C4-2B (cell line): ENCODE measurements at regions not wholly inside any gene's neighbourhood (a gene's known extent, or its start where the extent isn't known, plus 50 kb on each side); places are given as distances from the start of the nearest gene placed in this dataset.

Experiments used
- H3K27ac ChIP-seq: fragments of 450-650 bp; 2 replicates; pipeline ENCODE4 v1.5.1; 2017
- ZFX ChIP-seq: fragments of 450-650 bp; IDR thresholded peaks from 2 replicates; pipeline ENCODE4 v1.6.1; 2017
- TF ChIP-seq, protein P1 (sequence below): fragments of 450-650 bp; conservative IDR thresholded peaks from 2 replicates; pipeline ENCODE4 v1.5.1; 2017; ENCODE audit warnings: mild to moderate bottlenecking

DNA sequence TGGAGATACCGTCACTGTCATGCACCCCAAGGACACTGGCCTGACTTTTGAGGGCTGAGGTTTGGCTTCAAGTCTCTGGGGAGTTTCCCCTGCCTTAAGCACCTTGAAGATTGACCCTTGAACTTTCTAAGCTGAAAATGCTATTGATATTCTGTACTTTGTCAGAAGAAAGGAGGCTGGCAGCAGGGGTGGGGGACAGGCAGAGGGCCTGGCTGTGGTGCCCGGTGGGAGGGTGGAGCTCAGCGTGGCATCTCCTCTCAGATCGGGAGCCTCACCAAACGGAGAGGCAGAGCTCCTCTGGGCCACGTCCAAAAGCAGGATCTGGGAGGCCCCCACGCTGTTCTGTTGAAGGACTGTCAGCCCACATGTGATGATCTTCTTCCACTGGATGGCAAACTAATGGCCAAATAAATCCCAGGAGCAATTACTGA lies 305.2 kb upstream of the IRX3 start:
- no peak overlapping the region for H3K27ac ChIP-seq
- TF ChIP-seq, protein P1, sequence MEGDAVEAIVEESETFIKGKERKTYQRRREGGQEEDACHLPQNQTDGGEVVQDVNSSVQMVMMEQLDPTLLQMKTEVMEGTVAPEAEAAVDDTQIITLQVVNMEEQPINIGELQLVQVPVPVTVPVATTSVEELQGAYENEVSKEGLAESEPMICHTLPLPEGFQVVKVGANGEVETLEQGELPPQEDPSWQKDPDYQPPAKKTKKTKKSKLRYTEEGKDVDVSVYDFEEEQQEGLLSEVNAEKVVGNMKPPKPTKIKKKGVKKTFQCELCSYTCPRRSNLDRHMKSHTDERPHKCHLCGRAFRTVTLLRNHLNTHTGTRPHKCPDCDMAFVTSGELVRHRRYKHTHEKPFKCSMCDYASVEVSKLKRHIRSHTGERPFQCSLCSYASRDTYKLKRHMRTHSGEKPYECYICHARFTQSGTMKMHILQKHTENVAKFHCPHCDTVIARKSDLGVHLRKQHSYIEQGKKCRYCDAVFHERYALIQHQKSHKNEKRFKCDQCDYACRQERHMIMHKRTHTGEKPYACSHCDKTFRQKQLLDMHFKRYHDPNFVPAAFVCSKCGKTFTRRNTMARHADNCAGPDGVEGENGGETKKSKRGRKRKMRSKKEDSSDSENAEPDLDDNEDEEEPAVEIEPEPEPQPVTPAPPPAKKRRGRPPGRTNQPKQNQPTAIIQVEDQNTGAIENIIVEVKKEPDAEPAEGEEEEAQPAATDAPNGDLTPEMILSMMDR, result no peak
- TF ChIP-seq ZFX, result no peak

GRCh38 chr16:54590836-54591235 lies 304.2 kb upstream of the IRX3 start:
- no peak overlapping the region for H3K27ac ChIP-seq
- TF ChIP-seq, protein P1, result no peak
- no peak for TF ChIP-seq ZFX

DNA sequence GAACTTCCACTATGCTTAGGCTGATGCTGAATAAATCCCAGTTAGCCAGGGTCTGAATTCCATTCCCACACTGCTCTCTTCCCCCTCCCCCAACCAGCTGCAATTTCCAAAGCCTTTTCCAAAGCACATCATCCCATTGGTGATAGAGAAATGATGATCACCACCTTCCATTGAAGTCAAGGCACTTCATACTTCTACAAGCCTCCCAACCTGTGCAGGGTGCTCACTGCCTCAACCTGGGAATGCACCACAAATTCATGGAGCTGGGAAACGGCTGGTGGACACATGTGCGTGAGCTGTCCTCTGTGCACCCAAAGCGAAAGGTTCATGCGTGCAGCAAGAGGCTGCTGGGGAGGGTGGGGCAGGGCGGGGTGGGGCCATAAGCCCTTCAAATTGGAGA lies 302.7 kb upstream of the IRX3 start:
- TF ChIP-seq, protein P1, result no peak
- TF ChIP-seq ZFX, result no peak
- H3K27ac ChIP-seq, result no peak overlapping the region

DNA sequence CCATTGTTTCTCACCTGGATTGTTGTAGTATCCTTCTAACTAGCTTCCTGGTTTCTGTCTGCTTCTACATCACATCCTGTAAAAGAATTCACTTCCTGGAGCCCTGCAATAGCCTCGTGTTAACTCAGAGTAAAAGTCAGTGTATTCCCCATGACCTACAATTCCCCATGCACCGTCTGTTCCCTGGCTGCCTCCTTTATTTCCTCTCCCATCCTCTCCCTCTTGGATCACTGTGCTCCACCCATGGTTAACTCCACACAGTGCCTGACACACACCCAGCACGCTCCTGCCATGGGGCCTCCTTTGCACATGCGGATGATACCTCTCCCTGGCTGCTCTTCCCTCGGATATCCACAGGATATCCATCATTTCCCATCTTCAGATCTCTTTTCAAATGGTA lies 301.4 kb upstream of the IRX3 start:
- TF ChIP-seq, protein P1, result no peak
- TF ChIP-seq ZFX, result no peak
- H3K27ac ChIP-seq, result no peak overlapping the region

DNA sequence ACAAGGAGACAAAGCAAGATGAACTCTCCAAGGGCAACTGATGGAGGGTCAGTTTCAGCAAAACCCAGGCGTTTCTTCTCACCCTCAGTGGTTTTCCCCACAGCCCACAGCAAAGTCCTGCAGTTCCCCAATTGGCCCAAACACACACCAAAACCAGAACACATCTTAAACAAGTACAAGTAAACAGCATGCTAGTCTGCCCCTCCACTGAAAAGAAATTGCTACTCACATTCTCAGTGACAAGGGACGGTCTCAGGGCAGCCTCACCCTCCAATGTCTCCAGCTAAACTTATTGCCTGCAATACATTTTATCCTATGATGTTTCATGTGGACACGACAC lies 300.6 kb upstream of the IRX3 start:
- no peak overlapping the region for H3K27ac ChIP-seq
- no peak for TF ChIP-seq ZFX
- TF ChIP-seq, protein P1, result no peak

DNA sequence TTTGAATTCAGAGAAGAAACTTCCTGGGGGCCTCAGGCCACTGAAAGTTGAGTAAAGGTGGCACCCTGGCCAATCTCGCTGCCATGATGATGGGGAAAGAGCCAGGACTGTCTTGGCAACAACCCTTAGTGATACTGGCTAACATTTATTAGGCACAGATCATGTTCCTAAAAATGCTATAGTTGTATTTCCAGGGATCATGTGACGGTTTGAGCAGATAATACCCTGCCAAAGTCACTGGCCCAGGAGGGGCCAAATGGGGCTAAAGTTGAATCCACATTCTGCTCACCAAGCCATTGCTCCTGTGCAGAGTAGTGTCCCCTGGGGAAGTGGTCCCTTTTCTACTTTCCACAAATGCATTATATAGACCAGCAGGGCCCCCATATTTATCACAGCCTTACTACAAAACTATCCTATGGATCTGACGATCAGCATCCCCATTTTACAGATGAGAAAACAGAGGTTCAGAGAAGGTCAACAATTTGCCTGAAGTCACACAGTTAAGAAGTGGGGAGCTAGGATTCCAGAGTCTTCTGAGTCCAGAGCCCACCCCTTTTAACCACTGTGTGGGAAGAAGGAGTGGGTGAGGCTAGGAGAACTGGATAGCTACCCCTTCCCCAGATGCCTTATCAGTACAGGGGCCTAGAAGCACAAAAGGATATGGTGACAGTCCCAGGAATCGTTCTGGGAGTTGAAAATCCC lies 300.0 kb upstream of the IRX3 start:
- H3K27ac ChIP-seq, result no peak overlapping the region
- TF ChIP-seq, protein P1, result no peak
- no peak for TF ChIP-seq ZFX

DNA sequence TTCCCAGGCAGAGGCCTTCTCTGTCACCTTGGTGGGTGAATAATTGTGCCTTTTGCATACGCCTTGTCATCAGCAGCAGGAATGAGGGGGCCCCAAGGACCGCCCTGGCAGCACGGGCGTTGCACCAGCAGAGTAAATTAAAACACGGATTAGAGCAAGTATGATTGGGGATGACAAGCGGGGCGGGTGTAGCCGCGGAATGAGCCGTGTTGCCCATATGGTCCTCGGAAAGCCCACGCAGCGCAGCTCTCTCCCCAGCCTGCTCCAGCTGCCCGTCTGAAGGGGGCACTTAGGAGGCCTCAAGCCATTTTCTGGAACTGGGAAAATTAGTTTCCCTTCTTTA lies 299.4 kb upstream of the IRX3 start:
- no peak overlapping the region for H3K27ac ChIP-seq
- TF ChIP-seq, protein P1, result no peak
- TF ChIP-seq ZFX, result no peak
